Cerebellar nuclear complex (tissue), 1 donor: ENCODE measurements at regions not wholly inside any gene's neighbourhood (a gene's known extent, or its start where the extent isn't known, plus 50 kb on each side); places are given as distances from the start of the nearest gene placed in this dataset.
"Not testable (repeated sequence)": the region's sequence is repeated elsewhere in the genome, so short reads cannot be mapped to it uniquely, and the experiment has no call there.

Experiments
- DNase-seq, 2 experiments: peaks; one replicate each; lab custom pipeline; 2025; lab: John Stamatoyannopoulos, UW

- no peak for DNase-seq
Observed at GRCh38 chr2:176924909-176925534, 287.6 kb upstream of the HNRNPA3 start.

- DNase-seq = no peak
Observed at GRCh38 chr2:176926453-176926852, 286.1 kb upstream of the HNRNPA3 start.

- not testable (repeated sequence) for DNase-seq
Observed at GRCh38 chr2:176929387-176929786, 283.2 kb upstream of the HNRNPA3 start.

DNA sequence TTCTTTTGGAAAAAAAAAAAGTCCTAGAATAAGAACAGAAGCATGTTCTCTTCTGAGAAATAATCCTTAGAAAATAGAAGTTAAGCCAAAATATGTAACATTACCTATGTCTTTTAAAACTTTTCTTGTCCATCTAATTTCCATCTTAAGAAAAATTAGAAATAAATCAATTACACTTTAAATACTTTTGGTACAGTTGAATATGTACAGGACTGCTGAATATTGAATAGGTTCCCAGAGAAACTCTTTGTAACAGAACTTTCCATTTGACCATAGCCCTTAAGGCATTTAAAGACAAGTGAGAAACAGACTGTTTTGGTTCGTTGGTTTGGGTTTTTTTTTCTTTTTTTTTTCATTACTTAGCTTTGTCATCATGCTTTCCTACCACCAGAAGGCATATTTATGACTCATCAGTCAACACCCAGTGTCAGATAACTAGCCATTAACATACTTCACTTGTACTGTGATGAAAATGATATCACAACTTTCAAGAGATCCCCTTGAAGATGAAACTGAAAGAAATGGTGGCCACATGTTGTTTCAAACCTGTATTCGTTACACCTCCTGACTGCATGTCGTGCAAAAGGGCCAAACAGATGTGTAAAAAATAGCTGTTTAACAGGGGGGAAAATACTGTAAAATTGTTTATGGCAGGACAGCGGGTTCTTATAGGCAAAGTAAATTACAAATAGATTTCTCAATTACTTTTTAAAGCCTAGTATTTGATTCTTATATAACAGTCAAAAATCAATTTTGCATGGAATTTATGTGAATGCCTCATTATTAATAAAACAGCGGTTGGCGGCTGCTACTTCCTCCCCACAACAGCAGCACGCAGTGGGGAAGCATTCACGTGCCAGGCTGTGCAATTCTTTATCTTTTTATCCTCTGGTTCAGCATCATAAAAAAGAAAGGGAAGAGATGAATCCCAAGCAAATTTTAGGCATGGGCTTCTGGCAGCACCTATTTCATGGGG, 280.7 kb upstream of the HNRNPA3 start:
- DNase-seq = no peak

- DNase-seq = no peak
Observed at GRCh38 chr2:176934131-176934530, 278.5 kb upstream of the HNRNPA3 start.

- no peak for DNase-seq
Observed at GRCh38 chr2:176934869-176935415, 277.7 kb upstream of the HNRNPA3 start.

DNA sequence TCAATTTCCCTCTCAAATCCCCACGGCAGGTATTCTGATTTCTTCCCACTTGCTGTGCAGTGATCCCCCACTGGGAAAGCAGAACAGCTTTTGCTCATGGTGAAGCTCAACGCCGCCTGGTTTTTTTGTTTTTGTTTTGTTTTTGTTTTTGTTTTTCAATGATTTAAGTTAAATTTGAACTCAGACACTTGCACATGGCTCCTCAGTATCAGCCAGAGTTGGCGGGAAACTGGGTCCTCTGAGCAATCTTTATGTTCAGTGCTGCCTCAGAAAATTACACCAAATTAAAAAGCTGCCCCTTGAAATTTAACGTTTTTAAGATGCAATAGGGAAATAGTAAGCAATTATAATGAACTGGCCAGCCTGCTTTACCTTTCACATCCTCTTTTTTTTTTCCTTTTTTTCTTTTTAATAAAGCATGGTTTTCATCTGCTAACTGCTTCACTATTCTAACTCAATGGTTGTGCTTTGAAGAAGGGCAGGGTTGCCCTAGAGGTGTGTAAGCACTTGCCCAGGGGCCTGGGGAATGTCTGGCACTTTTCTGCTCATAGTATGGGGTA, 277.0 kb upstream of the HNRNPA3 start:
- DNase-seq = no peak

DNA sequence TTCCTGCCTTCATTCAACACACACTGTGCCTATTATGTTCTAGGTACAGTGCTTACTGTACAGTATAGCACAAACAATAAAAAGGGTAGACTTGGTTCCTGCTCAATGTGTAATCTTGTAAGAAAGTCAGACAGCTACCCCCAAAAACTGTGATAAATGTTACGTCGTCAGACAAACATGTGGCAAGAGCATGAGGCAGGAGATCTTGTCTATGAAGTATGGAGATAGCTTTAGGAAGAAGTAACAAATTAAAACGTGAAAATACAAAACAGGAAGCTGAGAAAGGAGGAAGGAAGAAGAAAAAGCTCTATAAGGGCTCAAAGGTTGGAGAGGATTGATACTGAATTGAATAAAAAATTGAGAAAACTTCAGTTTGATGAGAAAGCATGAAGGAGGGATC, 276.2 kb upstream of the HNRNPA3 start:
- DNase-seq = no peak

GRCh38 chr2:176944998-176945397, 267.6 kb upstream of the HNRNPA3 start:
- DNase-seq = no peak

DNA sequence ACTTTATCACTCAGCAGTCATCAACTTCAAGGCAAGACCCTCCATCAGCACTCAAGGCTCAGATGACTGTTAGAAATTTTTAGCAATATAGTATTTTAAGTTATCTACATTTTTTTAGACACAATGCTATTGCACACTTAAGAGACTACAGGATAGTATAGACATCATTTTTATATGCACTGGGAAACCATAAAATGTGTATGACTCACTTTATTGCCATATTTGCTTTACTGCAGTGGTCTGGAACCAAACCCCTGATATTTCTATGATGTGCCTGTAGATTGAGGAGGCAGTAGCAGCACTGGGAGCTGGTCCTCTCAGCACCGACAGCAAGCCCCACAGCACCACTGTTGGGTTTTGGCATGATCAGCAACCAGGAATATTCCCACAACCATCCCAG, 264.8 kb upstream of the HNRNPA3 start:
- no peak for DNase-seq

GRCh38 chr2:176951218-176951617, 261.4 kb upstream of the HNRNPA3 start:
- DNase-seq = not testable (repeated sequence)

GRCh38 chr2:176956791-176957190, 255.8 kb upstream of the HNRNPA3 start:
- DNase-seq = no peak

DNA sequence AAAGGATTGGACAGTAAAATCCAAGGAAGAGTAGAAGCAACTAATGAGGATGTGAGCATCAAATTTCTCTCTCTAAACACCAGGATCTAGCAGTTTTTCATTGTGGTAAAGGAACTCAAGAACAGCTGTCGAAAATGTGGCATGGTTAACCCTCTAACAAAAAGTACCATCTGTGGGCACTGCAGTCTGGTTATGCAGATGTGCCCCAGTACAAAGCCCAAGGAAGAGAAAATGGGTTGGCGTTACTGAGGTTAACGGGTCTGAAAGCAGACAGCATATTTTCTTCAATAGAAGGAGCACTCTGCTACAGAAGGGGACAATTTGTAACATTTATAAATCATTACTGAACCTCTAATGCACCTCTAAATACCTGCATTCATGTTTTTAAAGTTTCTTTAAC, 253.0 kb upstream of the HNRNPA3 start:
- no peak for DNase-seq

GRCh38 chr2:176960061-176960460, 252.5 kb upstream of the HNRNPA3 start:
- no peak for DNase-seq

DNA sequence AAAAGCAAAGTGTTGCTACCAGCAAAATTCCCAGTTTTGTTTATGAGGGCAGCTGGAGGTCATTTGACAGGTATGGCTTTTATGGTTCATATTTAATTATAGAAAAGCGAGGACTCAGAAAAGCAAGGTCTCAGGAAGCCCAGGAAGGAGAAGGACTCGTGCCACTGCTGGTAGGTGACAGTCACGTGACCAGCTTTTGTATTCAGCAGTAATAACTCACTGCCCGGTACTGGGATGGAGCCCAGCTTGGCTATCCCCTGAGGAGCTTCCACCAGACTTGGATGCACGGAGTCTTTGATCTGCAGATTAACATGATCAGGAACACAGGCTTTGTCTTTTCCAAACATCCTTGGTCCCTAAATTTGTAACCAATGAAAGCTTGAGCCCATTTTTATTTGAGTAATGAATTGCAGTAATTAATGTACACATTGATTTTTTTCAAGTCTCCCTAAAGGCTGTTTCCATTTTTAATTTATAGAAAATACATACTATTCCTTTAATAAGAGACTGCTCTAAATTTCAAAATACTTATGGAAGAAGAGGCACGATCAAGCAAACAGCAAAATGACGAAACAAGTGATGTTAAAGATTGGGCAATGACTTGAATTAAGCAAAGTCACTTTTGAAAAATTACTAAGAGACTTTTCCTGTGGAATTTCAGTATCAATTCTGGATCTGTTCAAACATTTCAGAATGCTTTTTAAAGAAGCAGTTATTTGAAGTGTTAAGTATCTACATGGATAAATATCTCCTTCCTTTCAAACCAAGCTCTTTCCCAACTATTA, 251.7 kb upstream of the HNRNPA3 start:
- DNase-seq = no peak

GRCh38 chr2:176961775-176962619, 250.6 kb upstream of the HNRNPA3 start:
- no peak for DNase-seq

- no peak for DNase-seq
Observed at GRCh38 chr2:176963568-176964287, 248.9 kb upstream of the HNRNPA3 start.

GRCh38 chr2:176967911-176968450, 244.6 kb upstream of the HNRNPA3 start:
- DNase-seq = no peak

DNA sequence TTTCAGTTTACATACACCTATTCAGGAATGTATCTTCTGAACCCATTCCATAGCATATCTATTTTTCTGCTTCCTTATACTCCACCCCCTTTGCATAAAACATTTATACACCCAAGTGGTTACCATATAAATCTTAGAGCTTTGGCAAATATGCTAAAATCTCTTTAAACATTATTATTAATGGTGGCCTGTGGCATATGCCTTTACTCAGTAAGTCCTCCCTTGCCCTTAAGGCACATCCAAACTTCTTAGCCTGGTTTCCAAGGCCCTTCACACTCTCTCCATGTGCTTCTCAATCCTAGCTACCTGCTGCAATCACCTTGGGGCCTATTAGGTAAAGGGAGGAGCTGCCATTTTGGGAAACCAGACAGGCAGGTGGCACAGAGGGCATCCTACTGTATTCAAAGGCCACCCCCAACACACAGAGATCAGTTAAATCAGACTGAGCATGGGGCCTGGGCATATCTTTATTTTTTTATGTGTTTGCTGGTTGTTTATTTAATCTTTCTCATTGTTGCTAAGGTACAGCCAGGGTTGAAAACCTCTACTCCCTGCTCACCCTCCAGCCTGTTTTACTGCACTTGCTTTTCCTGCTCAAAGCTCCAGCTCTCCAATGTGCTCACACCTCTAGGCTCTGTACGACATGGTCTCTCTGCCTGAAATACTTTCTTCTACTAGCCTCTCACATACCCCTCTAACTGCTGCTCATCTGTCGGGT, 242.8 kb upstream of the HNRNPA3 start:
- no peak for DNase-seq
